HEK293T (cell line): ENCODE measurements at regions not wholly inside any gene's neighbourhood (a gene's known extent, or its start where the extent isn't known, plus 50 kb on each side); places are given as distances from the start of the nearest gene placed in this dataset.

ENCODE experiments used
- ELF4 ChIP-seq: fragments of 450-650 bp; IDR thresholded peaks from 2 replicates; pipeline ENCODE4 v1.6.1; 2017; ENCODE audit warnings: antibody characterized with exemption
- ZNF384 ChIP-seq: fragments of 450-650 bp; IDR thresholded peaks from 2 replicates; pipeline ENCODE4 v1.6.1; 2016

DNA sequence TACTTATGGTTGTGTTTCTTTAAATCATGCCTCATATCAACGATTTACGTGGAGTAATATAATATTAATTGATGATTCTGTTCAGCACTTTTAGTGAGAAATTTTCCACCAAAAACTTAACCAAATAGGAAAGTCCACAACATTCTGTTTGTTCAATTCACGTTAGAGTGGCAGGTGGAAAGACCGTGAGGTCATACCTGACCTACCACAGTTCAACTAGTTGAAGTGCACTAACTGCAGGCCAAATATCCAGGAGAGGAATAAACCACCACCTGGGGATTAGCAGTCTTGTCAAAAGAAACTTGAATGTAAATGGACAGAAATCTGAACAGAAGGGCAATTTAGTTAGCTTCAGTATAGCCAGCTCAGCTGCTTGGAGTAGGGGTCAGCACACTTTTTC, 577.7 kb downstream of the KIF4B start:
- TF ChIP-seq ZNF384: no peak
- TF ChIP-seq ELF4: no peak
